Endothelial cell of umbilical vein (primary cell): ENCODE measurements at regions not wholly inside any gene's neighbourhood (a gene's known extent, or its start where the extent isn't known, plus 50 kb on each side); places are given as distances from the start of the nearest gene placed in this dataset.

Experiments used
- BruUV-seq: library from RNA; stranded (reverse); fragments of 400-500 nt; replicated peaks from 2 replicates; lab custom pipeline; 2021; lab: Mats Ljungman, UMichigan
- CTCF ChIA-PET: fragments of 300-600, 350-600 bp; sonication (Branson Sonifier 250); formaldehyde crosslinking; loops from one replicate; lab custom pipeline; 2021; ENCODE audit warnings: antibody characterized with exemption, inconsistent platforms; lab: Charles Lee
- POLR2A ChIA-PET: fragments of 300-600, 350-600 bp; sonication (Branson Sonifier 250); formaldehyde crosslinking; loops from one replicate; lab custom pipeline; 2021; ENCODE audit warnings: antibody characterized with exemption, inconsistent platforms; lab: Charles Lee
- DNase-seq: peaks from one replicate; pipeline ENCODE4 v3.0.0-alpha.2; 2011; ENCODE audit warnings: low read depth, low spot score
- FAIRE-seq: peaks from 2 replicates; lab custom pipeline; 2011; peaks lifted over from hg19 to GRCh38; lab: Jason Lieb, UNC
- H2AFZ ChIP-seq: 2 replicates; pipeline ENCODE4 v1.6.0; 2012; ENCODE audit warnings: low read depth, low read length, control low read depth, inconsistent platforms
- H3K27ac ChIP-seq: 2 replicates; pipeline ENCODE4 v1.5.1; 2011; ENCODE audit warnings: low read depth, mild to moderate bottlenecking, control low read depth, low read length, moderate library complexity; ENCODE audit not compliant: insufficient read depth
- H3K27me3 ChIP-seq, 2 experiments: 2 replicates each; pipeline versions ENCODE4 v1.6.0 to v1.6.1; 2011; ENCODE audit warnings: low read length in 2 of 2, mixed read lengths in 1 of 2; ENCODE audit not compliant: control insufficient read depth in 2 of 2, insufficient read depth in 2 of 2
- H3K36me3 ChIP-seq, 2 experiments: 2 replicates in 1 of 2; 3 replicates in 1 of 2; pipeline ENCODE4 v1.5.1; 2011; ENCODE audit warnings: low read length in 2 of 2, mild to moderate bottlenecking in 1 of 2, moderate library complexity in 1 of 2; ENCODE audit not compliant: control insufficient read depth in 2 of 2, insufficient read depth in 2 of 2; ENCODE audit errors: extremely low read depth in 1 of 2
- H3K4me1 ChIP-seq: 3 replicates; pipeline ENCODE4 v1.5.1; 2011; ENCODE audit warnings: mild to moderate bottlenecking, low read length; ENCODE audit not compliant: control insufficient read depth, insufficient read depth; ENCODE audit errors: extremely low read depth
- H3K4me2 ChIP-seq: 2 replicates; pipeline ENCODE4 v1.6.1; 2011; ENCODE audit warnings: low read length, control low read depth, mixed read lengths; ENCODE audit not compliant: insufficient read depth
- H3K4me3 ChIP-seq, 3 experiments: fragments of 200-600 bp in 1 of 3; sonication (generic), shearing (Covaris generic) in 1 of 3; replicated peaks in 1 of 3; 2 replicates each; pipeline ENCODE4 v1.5.1; 2011 to 2016; ENCODE audit warnings: control low read depth in 3 of 3, low read length in 3 of 3, mild to moderate bottlenecking in 2 of 3, inconsistent platforms in 1 of 3, low read depth in 1 of 3, moderate library complexity in 1 of 3; ENCODE audit not compliant: insufficient read depth in 1 of 3
- H3K79me2 ChIP-seq: 2 replicates; pipeline ENCODE4 v1.6.0; 2012; ENCODE audit warnings: low read length, inconsistent platforms; ENCODE audit not compliant: control insufficient read depth, insufficient read depth
- H3K9ac ChIP-seq: replicated peaks from 2 replicates; pipeline ENCODE3; 2011; ENCODE audit warnings: low read length, control low read depth; ENCODE audit not compliant: insufficient read depth; ENCODE audit errors: extremely low read depth
- H3K9me1 ChIP-seq: replicated peaks from 3 replicates; pipeline ENCODE4 v1.6.0; 2011; ENCODE audit warnings: mild to moderate bottlenecking, low read length; ENCODE audit not compliant: control insufficient read depth, insufficient read depth; ENCODE audit errors: extremely low read depth
- H3K9me3 ChIP-seq: replicated peaks from 2 replicates; pipeline ENCODE4 v1.5.1; 2012; ENCODE audit warnings: low read length, inconsistent platforms; ENCODE audit not compliant: control insufficient read depth, insufficient read depth
- H4K20me1 ChIP-seq: replicated peaks from 2 replicates; pipeline ENCODE3; 2011; ENCODE audit warnings: mild to moderate bottlenecking, low read length; ENCODE audit not compliant: control insufficient read depth, insufficient read depth; ENCODE audit errors: extremely low read depth
- CTCF ChIP-seq, 2 donors: IDR thresholded peaks; 1 replicate in 1 of 2; 2 replicates in 1 of 2; pipeline ENCODE4 v1.5.1; 2011; ENCODE audit warnings: low read length in 2 of 2, mild to moderate bottlenecking in 2 of 2, moderate library complexity in 2 of 2, control low read depth in 1 of 2, inconsistent platforms in 1 of 2, low read depth in 1 of 2; ENCODE audit not compliant: insufficient read depth in 1 of 2; ENCODE audit errors: extremely low read depth in 1 of 2
- EZH2 ChIP-seq: IDR thresholded peaks from 2 replicates; pipeline ENCODE4 v1.6.1; 2012; ENCODE audit warnings: borderline replicate concordance, low read depth, mild to moderate bottlenecking, moderate library complexity, low read length, inconsistent platforms; ENCODE audit not compliant: severe bottlenecking
- FOS ChIP-seq: IDR thresholded peaks from 2 replicates; pipeline ENCODE4 v1.6.1; 2011; ENCODE audit warnings: mild to moderate bottlenecking, low read length, moderate library complexity, borderline replicate concordance; ENCODE audit not compliant: insufficient read depth
- GATA2 ChIP-seq: IDR thresholded peaks from 2 replicates; pipeline ENCODE4 v1.7.0; 2011; ENCODE audit warnings: low read depth, mild to moderate bottlenecking, moderate library complexity, mixed read lengths, low read length; ENCODE audit not compliant: insufficient read length, insufficient read depth
- MAX ChIP-seq: IDR thresholded peaks from 2 replicates; pipeline ENCODE4 v1.6.1; 2011; ENCODE audit not compliant: insufficient read depth, insufficient read length
- POLR2AphosphoS5 ChIP-seq: IDR thresholded peaks from 2 replicates; pipeline ENCODE4 v1.6.1; 2012; ENCODE audit warnings: low read depth, mild to moderate bottlenecking, control low read depth, low read length, moderate library complexity; ENCODE audit not compliant: insufficient read depth
- dilution Hi-C: fragments of 300-500 bp; cut with MboI; formaldehyde crosslinking; loops from one replicate; pipeline ENCODE4 v1.15.0; 2019; ENCODE audit warnings: low sequenced_read_pairs; ENCODE audit not compliant: extremely low pct_ligation_motif_present
- intact Hi-C: fragments of 100-400 bp; cut with micrococcal nuclease; formaldehyde crosslinking; loops from one replicate; pipeline ENCODE4 v1.10.0; 2022

GRCh38 chr7:53336105-53336668 is 300.8 kb downstream of the POM121L12 start:
- Histone ChIP-seq H3K4me1 (no peaks in the 10 kb centered on the region), H3K9ac (no peak overlapping the region), H3K36me3 (no peaks in the 10 kb centered on the region), H4K20me1 (no peaks in the 10 kb centered on the region), H3K27me3 (no peaks in the 10 kb centered on the region), H3K4me2 (no peak overlapping the region), H3K9me1 (no peaks in the 10 kb centered on the region), H3K79me2 (no peaks in the 10 kb centered on the region), H3K9me3 (no peaks in the 10 kb centered on the region), H3K27ac (no peak overlapping the region), H2AFZ (no peak overlapping the region), H3K4me3 (no peak overlapping the region)
- BruUV-seq, result no TSS peak
- FAIRE-seq (no peak), DNase-seq (no peak)
- intact Hi-C loops (no loop called here), dilution Hi-C loops (no loop called here)
- ChIA-PET CTCF (no interaction called here), POLR2A (no interaction called here)
- TF ChIP-seq EZH2 (no peak), CTCF (IDR thresholded peaks at IDR 0.05; ENCODE audit: extremely low read depth in 1 of 2, insufficient read depth in 1 of 2, low read depth in 1 of 2, low read length in 2 of 2) (no peak), GATA2 (no peak), MAX (no peak), FOS (no peak), POLR2AphosphoS5 (no peak)
